IPS-11a (cell line): ENCODE measurements at regions not wholly inside any gene's neighbourhood (a gene's known extent, or its start where the extent isn't known, plus 50 kb on each side); places are given as distances from the start of the nearest gene placed in this dataset.
"Not testable (repeated sequence)": the region's sequence is repeated elsewhere in the genome, so short reads cannot be mapped to it uniquely, and the experiment has no call there.

ENCODE experiments used
- H3K4me3 ChIP-seq: one replicate; pipeline ENCODE4 v1.5.1; 2013; ENCODE audit warnings: low read depth, low read length, control low read depth

DNA sequence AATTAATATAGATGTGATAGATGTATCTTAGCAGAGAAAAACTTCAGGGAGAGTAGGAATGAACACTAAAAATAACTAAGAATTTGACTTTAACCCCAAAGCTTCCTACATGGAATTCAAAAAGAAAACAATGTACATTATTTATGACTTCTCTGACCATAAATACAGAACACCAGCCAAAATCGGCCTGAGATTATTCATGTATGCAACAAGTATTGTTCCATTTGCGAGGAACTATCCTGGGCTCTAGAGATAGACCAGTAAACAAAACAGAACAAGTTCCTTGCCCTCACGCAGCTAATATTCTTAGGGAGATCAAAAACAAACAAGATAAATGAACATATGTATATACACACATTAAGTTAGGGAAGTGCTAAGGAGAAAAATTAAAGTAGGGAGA lies 432.3 kb upstream of the SOX5 start:
- H3K4me3 ChIP-seq, result no peak overlapping the region

DNA sequence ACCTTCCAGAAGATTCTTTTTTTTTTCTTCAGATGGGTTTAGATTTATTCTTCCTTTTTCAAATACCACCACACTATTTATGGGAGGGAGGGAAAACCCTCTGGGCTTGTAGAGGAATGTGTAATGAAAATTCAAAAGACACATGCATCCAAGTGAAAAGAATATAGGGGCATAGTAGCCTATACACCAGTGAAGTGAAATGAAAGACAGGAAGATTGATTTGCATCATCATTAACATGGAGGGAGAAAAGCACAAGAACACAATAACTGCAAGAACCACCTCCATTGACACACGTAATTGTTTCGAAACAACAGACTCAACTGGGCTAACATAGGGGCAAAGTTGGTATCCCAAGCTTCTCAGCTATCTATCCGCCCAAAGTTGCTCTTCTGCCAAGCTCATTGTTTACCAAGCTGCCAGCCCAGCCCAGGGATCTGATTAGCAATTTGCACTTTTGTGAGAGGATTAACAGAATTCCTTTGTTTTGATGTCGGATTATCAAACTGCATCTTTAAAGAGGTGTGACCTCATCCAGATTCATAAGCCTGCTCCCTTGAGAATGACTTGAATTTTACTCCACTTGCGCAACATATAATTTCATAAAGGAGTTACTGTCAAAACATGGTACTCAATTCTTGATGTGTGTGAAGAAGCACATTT lies 430.5 kb upstream of the SOX5 start:
- H3K4me3 ChIP-seq, result no peak overlapping the region

DNA sequence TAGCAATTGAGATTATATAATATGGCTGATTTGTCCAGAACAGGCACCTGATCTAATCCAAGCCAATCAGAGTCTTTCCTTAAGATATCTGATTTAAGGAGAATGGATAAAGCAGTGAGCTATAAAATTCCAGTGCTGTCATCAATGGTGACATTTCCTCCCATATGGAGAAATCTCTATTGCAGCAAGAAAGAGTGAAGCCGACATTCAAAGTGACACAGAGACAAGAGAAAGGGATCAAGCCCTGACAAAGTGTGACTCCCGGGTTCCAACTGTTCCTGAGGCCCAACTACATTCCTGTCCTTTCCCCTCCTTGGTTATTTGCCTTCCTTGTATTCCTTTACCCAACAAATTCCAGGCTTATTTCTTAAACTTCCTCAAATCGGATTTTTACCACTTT lies 430.0 kb upstream of the SOX5 start:
- no peak overlapping the region for H3K4me3 ChIP-seq

DNA sequence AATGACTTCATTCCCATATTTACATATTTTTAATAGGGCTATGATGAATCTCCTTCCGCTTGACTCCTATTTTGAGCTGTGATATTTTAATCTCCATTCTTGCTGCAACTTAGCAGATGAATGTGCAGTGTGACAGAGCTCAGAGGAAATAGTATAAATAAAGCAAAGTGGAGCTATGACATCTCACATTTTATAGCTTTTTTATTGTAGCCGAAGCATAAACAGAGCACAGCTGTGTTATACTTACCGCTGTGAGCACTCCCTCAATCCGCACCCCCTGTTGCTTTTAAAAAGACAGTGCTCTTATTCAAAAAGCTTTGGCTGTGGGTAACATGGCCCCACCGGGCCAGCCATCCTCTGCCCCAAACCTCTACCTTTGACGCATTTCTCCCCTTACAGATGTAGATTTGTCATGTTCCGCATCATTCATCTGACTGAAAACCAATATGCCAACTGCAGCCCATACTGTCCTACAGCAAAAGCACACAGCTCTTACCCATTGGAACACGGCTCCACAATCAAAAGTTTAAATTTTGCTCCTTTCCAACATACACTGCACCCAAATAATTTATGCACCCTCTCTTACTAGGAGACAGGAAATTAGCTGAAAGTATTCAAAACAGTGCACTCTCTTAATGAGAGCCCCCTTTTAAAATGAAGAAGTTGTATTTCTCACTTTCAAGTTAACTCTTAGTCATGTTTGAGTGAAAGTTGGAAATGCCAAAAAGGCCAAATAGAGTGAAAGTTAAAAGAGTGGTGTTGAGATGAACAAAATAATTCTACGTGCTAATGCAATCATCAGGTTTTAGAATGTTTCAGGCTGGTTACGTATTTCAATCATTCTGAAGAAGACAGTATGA lies 429.3 kb upstream of the SOX5 start:
- H3K4me3 ChIP-seq, result no peak overlapping the region

DNA sequence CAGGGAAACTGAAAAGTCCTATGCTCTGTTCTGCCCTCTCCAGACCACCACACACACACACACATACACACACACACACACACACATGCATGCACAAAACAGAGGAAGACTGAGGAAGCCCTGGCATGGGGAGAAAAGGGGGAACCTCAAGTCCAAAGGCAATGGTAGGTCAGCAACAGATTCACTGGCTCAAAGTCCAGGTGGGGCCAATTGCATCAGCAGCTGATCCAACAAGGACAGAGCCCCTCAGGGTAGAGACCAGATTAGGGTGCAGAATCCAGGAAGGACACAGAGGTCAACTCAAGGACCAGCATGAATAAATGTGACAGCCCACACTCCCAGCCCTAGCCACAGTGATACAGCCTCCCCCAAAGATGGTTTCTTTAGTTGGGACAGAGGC lies 425.0 kb upstream of the SOX5 start:
- H3K4me3 ChIP-seq, result no peak overlapping the region

DNA sequence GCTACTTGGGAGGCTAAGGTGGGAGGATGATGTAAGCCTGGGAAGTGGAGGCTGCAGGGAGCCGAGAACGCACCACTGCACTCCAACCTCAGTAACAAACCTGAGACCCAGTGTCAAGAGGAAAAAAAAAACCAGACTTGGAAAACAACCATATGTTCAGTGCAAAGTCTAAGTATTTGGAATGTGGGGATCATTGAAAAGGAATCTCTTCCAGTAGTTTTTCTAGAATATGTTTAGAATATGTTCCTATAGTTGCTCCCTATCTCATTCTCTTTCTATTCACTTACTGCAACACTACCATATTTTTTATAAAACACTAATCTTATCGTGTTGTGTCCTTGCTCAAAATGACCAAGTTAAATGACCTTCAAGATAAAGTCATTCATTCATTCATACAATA lies 423.5 kb upstream of the SOX5 start:
- no peak overlapping the region for H3K4me3 ChIP-seq

DNA sequence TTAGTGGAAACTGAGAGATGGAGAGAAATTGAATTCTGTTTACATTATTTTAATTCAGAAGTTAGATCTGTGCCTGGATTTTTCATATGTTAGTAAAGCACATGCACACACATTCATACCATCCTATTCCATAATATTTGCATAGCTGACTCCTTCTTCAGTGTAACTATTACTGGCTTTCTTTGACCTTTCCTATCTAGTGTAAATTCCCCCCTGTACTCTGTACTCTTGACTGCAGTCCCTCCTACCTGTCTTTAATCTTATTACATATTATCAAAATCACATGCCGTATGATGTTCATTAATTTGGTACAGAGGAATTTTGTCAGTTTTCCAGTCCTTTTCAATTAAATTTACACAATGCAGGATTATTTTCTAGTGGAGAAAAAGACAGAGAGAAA lies 417.0 kb upstream of the SOX5 start:
- no peak overlapping the region for H3K4me3 ChIP-seq

DNA sequence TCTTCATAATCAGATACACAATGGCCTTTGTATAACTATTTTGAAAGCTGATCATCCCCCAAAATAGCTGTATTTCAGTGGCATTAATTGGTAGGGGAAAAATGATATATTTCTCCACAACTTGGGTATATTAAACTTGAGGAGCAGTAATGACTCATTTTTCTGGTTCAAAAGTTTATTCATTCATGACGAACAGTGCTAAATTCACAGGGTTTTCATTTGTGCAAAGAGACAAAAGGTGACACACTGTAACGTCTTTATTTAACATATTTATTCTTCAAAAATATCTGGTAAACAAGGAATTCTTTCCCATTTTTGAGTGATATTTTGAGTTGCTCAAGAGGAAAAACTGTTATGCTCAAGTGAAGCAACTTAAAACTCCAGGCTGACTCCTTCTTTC lies 415.5 kb upstream of the SOX5 start:
- H3K4me3 ChIP-seq, result no peak overlapping the region

DNA sequence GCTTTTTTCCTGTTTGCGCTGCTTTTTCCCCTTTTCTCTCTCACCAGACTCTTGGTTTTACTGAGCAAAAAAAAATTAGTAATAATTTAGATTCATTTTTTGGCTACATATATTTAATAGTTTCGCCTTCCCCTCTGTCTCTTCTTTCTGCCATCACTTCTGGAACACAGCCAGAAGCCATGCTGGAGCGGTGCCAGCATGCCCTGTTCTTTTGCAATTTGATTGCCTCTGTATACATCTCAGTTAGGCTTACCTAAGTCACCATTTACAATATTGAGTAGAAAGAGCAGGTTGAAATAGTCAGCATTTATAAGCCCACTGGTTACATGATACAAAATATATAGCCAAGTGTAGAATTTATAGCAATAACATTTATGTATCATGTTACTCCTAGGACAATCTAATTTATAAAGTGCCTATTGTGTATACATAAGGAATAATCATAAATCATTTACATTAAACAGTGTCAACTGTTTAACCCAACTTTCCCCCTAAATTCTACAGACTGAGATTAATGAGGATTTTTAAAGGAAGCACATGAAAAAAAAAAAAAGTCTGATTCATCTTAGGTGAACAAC lies 413.8 kb upstream of the SOX5 start:
- H3K4me3 ChIP-seq, result no peak overlapping the region

DNA sequence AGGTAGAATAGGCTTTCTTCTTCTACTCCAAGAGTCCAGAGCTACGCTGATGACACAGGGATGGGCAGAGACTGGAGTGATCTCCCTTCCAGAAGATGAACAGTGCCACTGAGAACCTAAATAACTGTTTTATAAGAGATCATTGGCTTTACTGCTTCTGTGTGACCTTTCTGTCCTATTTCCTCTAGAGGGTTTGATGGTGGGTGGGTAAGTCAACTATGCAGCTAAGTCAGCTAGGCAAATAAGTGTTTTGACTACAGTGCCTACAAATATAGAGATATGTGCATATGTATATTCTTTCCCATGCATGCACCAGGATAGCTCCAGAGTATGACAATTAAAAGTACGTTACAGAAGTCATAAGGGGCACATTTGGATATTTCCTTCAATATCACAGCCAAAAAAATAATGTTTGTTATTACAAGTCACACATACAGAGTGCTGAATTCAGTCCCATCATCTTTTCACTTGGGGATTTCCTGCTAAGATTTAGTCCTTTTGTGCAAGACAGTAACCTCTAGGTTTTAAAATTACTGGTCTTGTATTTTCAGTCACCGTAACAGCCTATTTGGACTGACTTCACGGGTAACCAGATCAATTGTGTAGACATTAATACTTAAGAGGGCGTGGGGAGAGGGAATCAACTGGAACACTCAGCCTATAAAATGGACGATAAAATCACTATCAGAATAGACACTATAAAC lies 412.6 kb upstream of the SOX5 start:
- no peak overlapping the region for H3K4me3 ChIP-seq

DNA sequence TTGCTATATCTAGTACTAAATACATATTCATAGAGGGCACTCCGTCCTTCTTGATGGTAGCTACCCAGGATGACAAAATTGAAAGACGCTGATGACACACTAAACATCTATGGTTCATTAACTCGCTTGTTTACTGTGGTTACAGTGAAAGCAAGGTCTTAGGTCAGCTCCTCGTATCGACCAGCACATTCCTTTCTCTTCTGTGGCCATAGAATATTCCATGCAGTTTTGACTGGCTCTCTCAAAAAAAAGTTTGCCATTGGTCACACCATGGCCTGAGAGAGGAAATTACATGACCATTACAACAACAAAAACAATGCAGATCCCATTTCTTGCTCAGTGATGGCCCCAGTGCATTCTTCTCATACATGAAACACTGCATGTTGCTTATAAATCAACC lies 411.4 kb upstream of the SOX5 start:
- no peak overlapping the region for H3K4me3 ChIP-seq

DNA sequence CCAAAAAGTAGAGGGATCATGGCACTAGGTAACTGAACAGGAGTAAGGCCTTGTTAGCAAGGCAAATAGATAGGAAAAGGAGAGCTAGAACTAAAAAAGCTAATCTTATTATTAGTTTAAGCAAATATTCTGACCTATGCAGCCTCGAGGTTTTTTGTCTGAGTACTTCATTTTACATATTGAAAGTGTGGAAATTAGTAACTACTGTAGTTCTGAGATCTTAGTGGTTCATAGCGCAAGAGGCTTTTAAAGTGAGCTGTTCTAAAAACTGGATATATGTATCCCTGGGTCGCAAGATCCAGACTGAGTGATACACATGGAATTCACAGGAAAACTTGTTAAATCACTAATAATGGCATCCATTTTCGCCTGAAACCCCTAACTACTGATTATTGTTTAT lies 411.0 kb upstream of the SOX5 start:
- no peak overlapping the region for H3K4me3 ChIP-seq

DNA sequence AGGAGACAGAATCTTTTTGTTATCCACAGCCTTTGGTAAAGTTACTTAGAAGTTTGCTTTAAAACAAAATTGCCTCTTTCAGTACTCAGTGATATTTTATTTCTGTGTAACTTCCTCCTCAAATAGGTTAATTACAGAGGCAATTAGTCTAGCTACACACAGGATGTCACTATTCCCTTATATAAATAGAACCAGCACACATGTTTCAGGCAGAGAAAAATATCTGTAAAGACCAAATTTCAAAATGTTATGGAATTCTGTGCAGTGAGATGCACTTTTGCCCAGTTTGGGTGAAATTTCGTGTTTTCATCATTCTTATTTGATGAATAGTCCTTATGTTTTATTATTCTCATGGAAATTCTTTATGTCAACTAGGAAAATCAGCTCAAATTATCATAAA lies 410.6 kb upstream of the SOX5 start:
- H3K4me3 ChIP-seq, result no peak overlapping the region

DNA sequence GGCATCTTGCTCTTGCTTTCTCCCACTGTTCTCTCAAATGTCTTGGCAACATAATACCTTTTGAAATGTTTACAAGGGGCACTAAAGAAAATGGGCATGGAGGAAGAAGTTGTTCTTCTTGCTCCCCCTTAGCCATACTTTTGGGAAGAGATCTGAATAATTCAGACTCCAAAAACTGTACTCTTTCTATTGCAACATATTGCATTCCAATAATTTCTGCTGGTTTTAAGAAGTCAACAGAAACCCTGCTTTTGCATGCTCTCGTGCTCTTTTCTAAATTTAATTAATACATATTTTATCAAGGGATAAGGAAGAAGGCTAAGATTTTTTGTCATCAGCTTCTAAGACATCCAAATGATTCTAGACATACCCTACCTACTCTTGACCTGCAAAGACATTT lies 409.9 kb upstream of the SOX5 start:
- no peak overlapping the region for H3K4me3 ChIP-seq

DNA sequence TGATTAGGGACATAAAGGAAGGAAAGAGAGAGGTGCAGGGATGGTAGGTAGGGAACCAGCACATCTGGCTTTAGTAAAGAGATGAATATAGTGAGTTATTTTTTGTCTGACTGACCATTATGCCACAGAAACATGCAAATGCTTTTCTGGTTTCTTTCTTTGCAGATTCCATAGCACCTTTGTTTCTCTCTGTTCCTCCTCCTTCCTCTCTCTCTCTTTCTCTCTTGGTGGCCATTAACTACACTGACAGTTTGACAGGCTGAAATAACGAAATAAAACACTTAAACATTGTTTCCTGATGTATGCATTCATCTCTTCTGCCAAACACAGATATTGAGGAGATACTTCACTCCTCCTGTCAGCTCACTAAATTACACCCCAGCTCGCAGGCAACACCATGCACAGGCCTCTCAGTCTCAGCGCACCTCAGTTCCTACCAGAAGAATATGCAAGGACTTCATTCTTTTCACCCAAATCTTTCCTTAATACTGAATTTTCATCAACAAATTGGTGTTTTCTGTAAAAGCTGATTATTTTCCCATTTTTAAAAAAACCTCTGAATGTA lies 406.9 kb upstream of the SOX5 start:
- H3K4me3 ChIP-seq, result no peak overlapping the region

DNA sequence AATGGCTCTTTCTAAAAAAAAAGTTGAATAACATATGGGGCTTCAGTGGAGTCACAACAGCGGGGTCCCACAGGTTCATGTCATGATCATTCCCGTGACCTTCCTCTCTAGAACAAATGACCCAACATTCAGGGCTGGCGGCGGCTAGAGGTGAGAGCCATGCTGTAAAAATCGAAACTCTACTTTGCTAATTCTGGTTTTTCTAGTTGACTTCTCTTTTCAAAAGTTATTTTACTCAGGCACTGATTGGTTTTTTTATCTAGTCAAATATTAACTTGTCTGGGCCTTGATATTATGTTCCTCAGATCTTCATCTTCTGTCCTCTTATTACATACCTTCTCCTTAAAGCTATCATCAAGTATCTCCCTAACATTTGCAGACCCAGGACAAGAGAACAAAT lies 402.9 kb upstream of the SOX5 start:
- H3K4me3 ChIP-seq, result no peak overlapping the region

DNA sequence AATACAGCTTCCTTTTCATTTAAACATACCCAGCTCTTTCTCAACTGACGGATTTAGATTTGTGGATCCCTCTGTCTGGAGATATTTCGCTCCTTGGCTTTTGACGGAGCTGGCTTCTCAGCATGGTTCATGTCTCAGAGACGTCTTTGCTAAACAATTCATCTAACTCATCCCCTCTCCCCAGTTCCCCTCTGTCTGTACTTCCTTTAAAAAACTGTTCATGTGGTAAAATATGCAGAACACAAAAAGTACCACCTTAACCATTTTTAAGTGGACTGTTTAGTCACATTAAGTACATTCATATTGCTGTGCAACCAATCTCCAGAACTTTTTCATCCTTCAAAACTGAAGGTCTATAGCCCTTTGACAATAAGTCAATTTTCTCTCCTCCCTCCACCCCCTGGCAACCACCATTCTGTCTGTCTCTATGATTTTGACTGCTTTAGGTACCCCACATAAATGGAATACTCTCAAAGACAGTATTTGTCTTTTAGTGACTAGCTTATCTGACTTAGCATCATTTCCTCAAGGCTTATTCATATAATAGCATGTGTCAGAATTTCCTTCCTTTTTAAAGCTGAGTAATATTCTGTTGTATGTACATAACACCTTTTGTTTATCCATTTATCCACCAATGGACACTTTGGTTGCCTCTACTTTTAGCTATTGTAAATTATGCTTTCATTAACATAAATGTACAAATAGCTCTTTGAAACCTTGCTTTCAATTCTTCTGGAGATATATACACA lies 399.8 kb upstream of the SOX5 start:
- H3K4me3 ChIP-seq, result no peak overlapping the region

DNA sequence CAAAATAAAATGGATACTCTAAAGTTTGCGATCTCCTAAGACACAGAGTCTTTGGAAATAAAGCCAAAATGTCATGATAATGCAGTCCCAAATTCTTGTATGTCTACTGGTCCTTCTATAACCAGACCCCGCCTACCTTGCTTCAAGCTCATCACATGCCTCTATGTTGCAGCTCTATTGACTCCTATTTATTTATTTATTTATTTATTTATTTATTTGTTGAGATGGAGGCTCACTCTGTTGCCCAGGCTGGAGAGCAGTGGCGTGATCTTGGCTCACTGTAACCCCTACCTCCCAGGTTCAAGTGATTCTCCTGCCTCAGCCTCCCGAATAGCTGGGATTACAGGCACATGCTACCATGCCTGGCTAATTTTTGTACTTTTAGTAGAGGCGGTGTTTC lies 398.7 kb upstream of the SOX5 start:
- not testable (repeated sequence) for H3K4me3 ChIP-seq

DNA sequence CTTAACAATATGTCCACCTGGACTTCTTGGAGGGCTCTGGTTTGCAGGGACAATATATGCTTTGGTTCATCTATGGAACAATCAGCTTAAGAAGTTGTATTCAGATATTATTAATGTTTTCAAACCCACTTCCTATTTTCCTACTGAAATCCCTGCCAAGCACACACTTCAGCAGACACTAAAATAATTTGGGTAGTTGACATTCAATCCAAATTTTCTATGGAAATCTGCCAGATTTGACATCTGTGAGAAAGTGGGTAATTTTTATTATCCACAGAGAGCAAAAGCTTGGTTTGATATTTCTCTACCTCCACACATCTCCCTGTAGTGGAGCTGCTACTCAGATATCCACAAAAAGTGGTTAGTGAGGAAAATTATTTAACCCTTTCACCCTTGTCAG lies 378.8 kb upstream of the SOX5 start:
- H3K4me3 ChIP-seq, result no peak overlapping the region

DNA sequence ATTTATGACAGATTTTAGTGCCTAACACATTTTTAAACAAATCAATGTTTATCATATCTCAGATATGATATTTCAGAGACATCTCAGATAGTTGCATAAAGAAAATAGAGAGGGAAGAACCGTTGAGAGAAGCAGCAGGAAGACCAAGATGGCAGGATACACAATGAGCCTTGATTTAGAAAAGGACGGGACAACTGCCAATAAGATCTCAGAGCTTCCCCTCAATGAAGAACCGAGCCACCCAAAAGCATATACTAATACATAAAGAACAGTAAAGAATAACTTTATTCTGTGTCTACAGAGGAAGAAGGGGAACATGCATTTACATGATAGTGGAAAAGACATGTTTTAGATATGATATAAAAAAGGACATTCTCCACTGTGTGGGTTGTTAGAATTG lies 375.9 kb upstream of the SOX5 start:
- no peak overlapping the region for H3K4me3 ChIP-seq
